SK-N-SH (cell line): ENCODE measurements at regions not wholly inside any gene's neighbourhood (a gene's known extent, or its start where the extent isn't known, plus 50 kb on each side); places are given as distances from the start of the nearest gene placed in this dataset.

Source experiments
- CTCF ChIA-PET: fragments of 300-600, 350-600 bp; formaldehyde crosslinking; extraction: SDS; loops from one replicate; lab custom pipeline; 2021; lab: Yijun Ruan, JAX
- POLR2A ChIA-PET: fragments of 350-600 bp; sonication (Branson Sonifier 250); formaldehyde crosslinking; extraction: SDS; loops from one replicate; lab custom pipeline; 2020; ENCODE audit warnings: antibody characterized with exemption, inconsistent platforms; lab: Yijun Ruan, JAX
- DNase-seq: peaks from one replicate; pipeline ENCODE4 v3.0.0; 2012
- H2AFZ ChIP-seq: fragments of 200-600 bp; sonication (generic); 2 replicates; pipeline ENCODE4 v1.8.1; 2016; ENCODE audit warnings: antibody characterized with exemption, mild to moderate bottlenecking, low read depth
- H3F3A ChIP-seq: fragments of 200-600 bp; sonication (generic); replicated peaks from 2 replicates; pipeline ENCODE3; 2016; ENCODE audit warnings: antibody characterized with exemption, mild to moderate bottlenecking; ENCODE audit not compliant: insufficient read depth
- H3K27ac ChIP-seq, 2 experiments: fragments of 200-500 bp in 1 of 2; fragments of 200-600 bp in 1 of 2; sonication (Bioruptor generic) in 1 of 2; sonication (generic), shearing (Covaris generic) in 1 of 2; 2 replicates each; pipeline versions ENCODE4 v1.5.1 to v1.6.1; 2014 to 2016; ENCODE audit warnings: low read depth in 2 of 2, inconsistent platforms in 1 of 2, low read length in 1 of 2, mild to moderate bottlenecking in 1 of 2, mixed read lengths in 1 of 2
- H3K27me3 ChIP-seq: fragments of 200-600 bp; sonication (generic), shearing (Covaris generic); 2 replicates; pipeline ENCODE4 v1.6.1; 2016; ENCODE audit warnings: mixed run types; ENCODE audit not compliant: insufficient read depth
- H3K36me3 ChIP-seq, 2 experiments: fragments of 200-500 bp in 1 of 2; fragments of 200-600 bp in 1 of 2; sonication (Bioruptor generic) in 1 of 2; sonication (generic) in 1 of 2; replicated peaks in 1 of 2; 2 replicates each; pipeline versions ENCODE3 to v1.5.1; 2014 to 2016; ENCODE audit warnings: low read length in 1 of 2, mild to moderate bottlenecking in 1 of 2; ENCODE audit not compliant: insufficient read depth in 2 of 2, control insufficient read depth in 1 of 2
- H3K4me1 ChIP-seq, 2 experiments: fragments of 200-500 bp in 1 of 2; fragments of 200-600 bp in 1 of 2; sonication (Bioruptor generic) in 1 of 2; sonication (generic), shearing (Covaris generic) in 1 of 2; 2 replicates each; pipeline versions ENCODE4 v1.5.1 to v1.6.1; 2014 to 2016; ENCODE audit warnings: low read depth in 1 of 2, low read length in 1 of 2, mixed run types in 1 of 2; ENCODE audit not compliant: insufficient read depth in 2 of 2, control insufficient read depth in 1 of 2
- H3K4me2 ChIP-seq: fragments of 200-600 bp; sonication (generic), shearing (Covaris generic); 2 replicates; pipeline ENCODE4 v1.6.1; 2017; ENCODE audit warnings: mixed run types
- H3K4me3 ChIP-seq, 2 experiments: fragments of 200-500 bp in 1 of 2; fragments of 200-600 bp in 1 of 2; sonication (Bioruptor generic) in 1 of 2; sonication (generic), shearing (Covaris generic) in 1 of 2; 2 replicates each; pipeline versions ENCODE4 v1.5.1 to v1.8.1; 2014 to 2016; ENCODE audit warnings: low read depth in 2 of 2, inconsistent platforms in 1 of 2, low read length in 1 of 2, mild to moderate bottlenecking in 1 of 2, mixed read lengths in 1 of 2, moderate library complexity in 1 of 2
- H3K79me2 ChIP-seq: fragments of 200-600 bp; sonication (generic); 2 replicates; pipeline ENCODE4 v1.8.1; 2017; ENCODE audit warnings: mild to moderate bottlenecking; ENCODE audit not compliant: insufficient read depth
- H3K9ac ChIP-seq: fragments of 200-600 bp; sonication (generic); 2 replicates; pipeline ENCODE4 v1.6.1; 2017; ENCODE audit warnings: mixed run types
- H3K9me2 ChIP-seq: fragments of 200-600 bp; sonication (generic); 2 replicates; pipeline ENCODE4 v1.6.1; 2017; ENCODE audit warnings: mixed run types
- H3K9me3 ChIP-seq: fragments of 200-600 bp; sonication (generic); 2 replicates; pipeline ENCODE4 v1.6.1; 2017; ENCODE audit warnings: mixed run types, mild to moderate bottlenecking, moderate library complexity
- H4K20me1 ChIP-seq: fragments of 200-600 bp; sonication (generic); 2 replicates; pipeline ENCODE4 v1.6.1; 2017; ENCODE audit warnings: mild to moderate bottlenecking, mixed run types; ENCODE audit not compliant: insufficient read depth
- CHD2 ChIP-seq: fragments of 150-350 bp; IDR thresholded peaks from 2 replicates; pipeline ENCODE4 v1.6.1; 2018; ENCODE audit warnings: low read length; ENCODE audit not compliant: partially characterized antibody
- ELF1 ChIP-seq: IDR thresholded peaks from 2 replicates; pipeline ENCODE4 v1.4.0; 2012
- FOXJ3 ChIP-seq: sonication (generic); formaldehyde crosslinking; IDR thresholded peaks from 2 replicates; pipeline ENCODE4 v1.5.1; 2020; ENCODE audit warnings: mild to moderate bottlenecking, missing genetic modification reagents
- MEF2A ChIP-seq: IDR thresholded peaks from 2 replicates; pipeline ENCODE4 v1.4.0; 2012; ENCODE audit warnings: low read depth, borderline replicate concordance
- MXI1 ChIP-seq: IDR thresholded peaks from 2 replicates; pipeline ENCODE4 v1.6.1; 2012; ENCODE audit warnings: mild to moderate bottlenecking, low read depth, low read length, improper control_type of control experiment
- NRF1 ChIP-seq: IDR thresholded peaks from 2 replicates; pipeline ENCODE4 v1.6.1; 2012; ENCODE audit warnings: low read depth, mild to moderate bottlenecking, low read length
- POLR2AphosphoS5 ChIP-seq: IDR thresholded peaks from 2 replicates; pipeline ENCODE4 v1.6.1; 2012; ENCODE audit warnings: low read depth, low read length
- RCOR1 ChIP-seq: fragments of 150-350 bp; IDR thresholded peaks from 2 replicates; pipeline ENCODE4 v1.6.1; 2017; ENCODE audit warnings: antibody characterized with exemption, low read length
- SIN3A ChIP-seq: IDR thresholded peaks from 2 replicates; pipeline ENCODE4 v1.6.1; 2012; ENCODE audit warnings: low read depth, mild to moderate bottlenecking, low read length, moderate library complexity, borderline replicate concordance
- TCF12 ChIP-seq: IDR thresholded peaks from 2 replicates; pipeline ENCODE4 v1.4.0; 2012
- YY1 ChIP-seq: IDR thresholded peaks from 2 replicates; pipeline ENCODE4 v1.4.0; 2012; ENCODE audit warnings: low read depth, mild to moderate bottlenecking
- WGBS: methylation state at CpG from one replicate; pipeline ENCODE4 v1.1.6; 2017; ENCODE audit warnings: low lambda C conversion rate; 5-methylcytosine and 5-hydroxymethylcytosine counted together
- TF ChIP-seq, protein P1 (sequence below): IDR thresholded peaks from 2 replicates; pipeline ENCODE4 v1.6.1; 2012; ENCODE audit warnings: mild to moderate bottlenecking, low read depth, low read length, moderate library complexity
- TF ChIP-seq, protein P2 (sequence below): fragments of 150-350 bp; IDR thresholded peaks from 2 replicates; pipeline ENCODE4 v1.6.1; 2016; ENCODE audit warnings: mild to moderate bottlenecking, low read depth, low read length
- TF ChIP-seq, protein P3 (sequence below): fragments of 150-350 bp; IDR thresholded peaks from 2 replicates; pipeline ENCODE4 v1.6.1; 2017; ENCODE audit warnings: antibody characterized with exemption, low read length, low read depth, borderline replicate concordance

DNA sequence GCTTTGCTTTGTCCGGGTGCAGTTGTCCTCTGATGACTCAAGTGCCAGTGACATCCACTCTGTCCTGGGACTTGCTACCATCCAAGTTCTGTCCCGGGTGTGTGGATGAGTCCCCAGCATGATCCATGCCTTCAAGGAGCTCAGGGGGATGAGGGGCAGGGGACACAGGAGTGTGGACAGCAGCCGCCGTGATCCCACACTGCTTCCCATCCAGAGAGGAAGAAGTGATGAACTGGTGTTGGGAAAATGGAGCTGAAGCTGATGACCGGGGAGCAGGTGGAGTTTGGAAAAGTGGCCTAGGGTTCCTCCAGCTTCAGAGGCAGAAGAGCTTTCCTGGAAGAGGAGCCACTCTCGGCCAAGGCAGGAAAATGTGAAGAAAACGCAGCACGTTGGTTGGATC, 249.6 kb upstream of the TNRC6C start (continued):
- TF ChIP-seq, protein P1, sequence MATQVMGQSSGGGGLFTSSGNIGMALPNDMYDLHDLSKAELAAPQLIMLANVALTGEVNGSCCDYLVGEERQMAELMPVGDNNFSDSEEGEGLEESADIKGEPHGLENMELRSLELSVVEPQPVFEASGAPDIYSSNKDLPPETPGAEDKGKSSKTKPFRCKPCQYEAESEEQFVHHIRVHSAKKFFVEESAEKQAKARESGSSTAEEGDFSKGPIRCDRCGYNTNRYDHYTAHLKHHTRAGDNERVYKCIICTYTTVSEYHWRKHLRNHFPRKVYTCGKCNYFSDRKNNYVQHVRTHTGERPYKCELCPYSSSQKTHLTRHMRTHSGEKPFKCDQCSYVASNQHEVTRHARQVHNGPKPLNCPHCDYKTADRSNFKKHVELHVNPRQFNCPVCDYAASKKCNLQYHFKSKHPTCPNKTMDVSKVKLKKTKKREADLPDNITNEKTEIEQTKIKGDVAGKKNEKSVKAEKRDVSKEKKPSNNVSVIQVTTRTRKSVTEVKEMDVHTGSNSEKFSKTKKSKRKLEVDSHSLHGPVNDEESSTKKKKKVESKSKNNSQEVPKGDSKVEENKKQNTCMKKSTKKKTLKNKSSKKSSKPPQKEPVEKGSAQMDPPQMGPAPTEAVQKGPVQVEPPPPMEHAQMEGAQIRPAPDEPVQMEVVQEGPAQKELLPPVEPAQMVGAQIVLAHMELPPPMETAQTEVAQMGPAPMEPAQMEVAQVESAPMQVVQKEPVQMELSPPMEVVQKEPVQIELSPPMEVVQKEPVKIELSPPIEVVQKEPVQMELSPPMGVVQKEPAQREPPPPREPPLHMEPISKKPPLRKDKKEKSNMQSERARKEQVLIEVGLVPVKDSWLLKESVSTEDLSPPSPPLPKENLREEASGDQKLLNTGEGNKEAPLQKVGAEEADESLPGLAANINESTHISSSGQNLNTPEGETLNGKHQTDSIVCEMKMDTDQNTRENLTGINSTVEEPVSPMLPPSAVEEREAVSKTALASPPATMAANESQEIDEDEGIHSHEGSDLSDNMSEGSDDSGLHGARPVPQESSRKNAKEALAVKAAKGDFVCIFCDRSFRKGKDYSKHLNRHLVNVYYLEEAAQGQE: no peak
- TF ChIP-seq ELF1 (no peak), YY1 (no peak), TCF12 (no peak)
- TF ChIP-seq, protein P2, sequence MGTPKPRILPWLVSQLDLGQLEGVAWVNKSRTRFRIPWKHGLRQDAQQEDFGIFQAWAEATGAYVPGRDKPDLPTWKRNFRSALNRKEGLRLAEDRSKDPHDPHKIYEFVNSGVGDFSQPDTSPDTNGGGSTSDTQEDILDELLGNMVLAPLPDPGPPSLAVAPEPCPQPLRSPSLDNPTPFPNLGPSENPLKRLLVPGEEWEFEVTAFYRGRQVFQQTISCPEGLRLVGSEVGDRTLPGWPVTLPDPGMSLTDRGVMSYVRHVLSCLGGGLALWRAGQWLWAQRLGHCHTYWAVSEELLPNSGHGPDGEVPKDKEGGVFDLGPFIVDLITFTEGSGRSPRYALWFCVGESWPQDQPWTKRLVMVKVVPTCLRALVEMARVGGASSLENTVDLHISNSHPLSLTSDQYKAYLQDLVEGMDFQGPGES: no peak

DNA sequence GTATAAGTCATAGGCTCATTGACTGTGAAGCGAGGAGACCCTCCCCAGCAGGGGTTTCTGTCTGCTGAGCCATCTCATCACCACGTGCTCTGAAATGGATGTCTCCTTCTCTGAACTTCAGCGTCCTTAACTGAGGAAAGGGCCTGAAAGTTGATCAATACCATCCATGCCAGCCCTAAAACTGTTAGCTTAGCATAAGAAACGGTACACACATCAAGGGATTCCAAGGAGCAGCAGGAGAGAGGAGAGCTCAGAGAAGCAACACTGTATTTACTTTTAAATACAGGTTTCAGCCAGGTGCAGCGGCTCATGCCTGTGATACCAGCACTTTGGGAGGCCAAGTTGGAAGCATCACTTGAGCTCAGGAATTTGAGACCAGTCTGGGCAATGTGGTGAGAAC, 248.9 kb upstream of the TNRC6C start:
- Histone ChIP-seq H3K4me2 (no peak overlapping the region), H3K27me3 (0 out of 2 replicates have a peak, but pooled peaks cover 7% of the 10 kb centered on the region), H3K36me3 (peaks cover 0 to 3% of the 10 kb centered on the region in 2 experiments), H3F3A (no peaks in the 10 kb centered on the region), H3K79me2 (no peaks in the 10 kb centered on the region), H3K9me3 (peaks cover 12% of the 10 kb centered on the region), H3K4me3 (no peak overlapping the region), H3K27ac (no peak overlapping the region), H3K9me2 (no peaks in the 10 kb centered on the region), H3K4me1 (no peaks in the 10 kb centered on the region), H3K9ac (no peak overlapping the region), H4K20me1 (no peaks in the 10 kb centered on the region), H2AFZ (no peak overlapping the region)
- ChIA-PET CTCF (interaction anchor here (0.6 to 2.5 kb wide), 5 partner anchors 9 to 214 kb away, joined by 3 to 15 read pairs (median 4); no protein-coding TSS in a partner anchor), POLR2A (interaction anchor here (1.7 kb wide), 1 partner anchor 249 kb away, joined by 4 read pairs; the partner anchor contains the start of gene TNRC6C)
- DNase-seq: no peak
- TF ChIP-seq, protein P3, sequence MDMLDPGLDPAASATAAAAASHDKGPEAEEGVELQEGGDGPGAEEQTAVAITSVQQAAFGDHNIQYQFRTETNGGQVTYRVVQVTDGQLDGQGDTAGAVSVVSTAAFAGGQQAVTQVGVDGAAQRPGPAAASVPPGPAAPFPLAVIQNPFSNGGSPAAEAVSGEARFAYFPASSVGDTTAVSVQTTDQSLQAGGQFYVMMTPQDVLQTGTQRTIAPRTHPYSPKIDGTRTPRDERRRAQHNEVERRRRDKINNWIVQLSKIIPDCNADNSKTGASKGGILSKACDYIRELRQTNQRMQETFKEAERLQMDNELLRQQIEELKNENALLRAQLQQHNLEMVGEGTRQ: no peak
- TF ChIP-seq POLR2AphosphoS5 (no peak), SIN3A (no peak), CHD2 (no peak), FOXJ3 (CRISPR knock-in tag) (no peak), MEF2A (no peak), YY1 (no peak), MXI1 (no peak), RCOR1 (no peak), NRF1 (no peak)
- TF ChIP-seq, protein P2: no peak
- WGBS: 38% methylated on average over 5 of the region's 5 CpGs
